Osteoblast (primary cell): ENCODE measurements at regions not wholly inside any gene's neighbourhood (a gene's known extent, or its start where the extent isn't known, plus 50 kb on each side); places are given as distances from the start of the nearest gene placed in this dataset. TPM values are rescaled to one million over a fixed set of nuclear protein-coding genes. Genes with fewer than 3 reads are reported as not detected.

ENCODE experiments used
- DNase-seq: peaks from one replicate; pipeline ENCODE4 v3.0.0; 2011; ENCODE audit warnings: low spot score, mixed read lengths; ENCODE audit not compliant: insufficient read length; ENCODE audit errors: missing footprints
- H2AFZ ChIP-seq: 2 replicates; pipeline ENCODE4 v1.6.0; 2011; ENCODE audit warnings: mild to moderate bottlenecking, low read length
- H3K27ac ChIP-seq: 2 replicates; pipeline ENCODE4 v1.5.1; 2011; ENCODE audit warnings: mild to moderate bottlenecking, low read depth, low read length, moderate library complexity
- H3K27me3 ChIP-seq: 2 replicates; pipeline ENCODE4 v1.6.0; 2012; ENCODE audit warnings: mild to moderate bottlenecking, control low read depth, inconsistent platforms, low read length, moderate library complexity; ENCODE audit not compliant: insufficient read depth
- H3K36me3 ChIP-seq: 2 replicates; pipeline ENCODE4 v1.5.1; 2011; ENCODE audit warnings: mild to moderate bottlenecking, low read length, control low read depth, moderate library complexity; ENCODE audit not compliant: insufficient read depth
- H3K4me1 ChIP-seq: 2 replicates; pipeline ENCODE4 v1.5.1; 2011; ENCODE audit warnings: mild to moderate bottlenecking, low read length, control low read depth, moderate library complexity; ENCODE audit not compliant: insufficient read depth
- H3K4me2 ChIP-seq: 2 replicates; pipeline ENCODE4 v1.6.0; 2011; ENCODE audit warnings: mild to moderate bottlenecking, low read length; ENCODE audit not compliant: insufficient read depth
- H3K4me3 ChIP-seq: fragments of 200-600 bp; sonication (generic); 3 replicates; pipeline ENCODE4 v1.5.1; 2012; ENCODE audit warnings: mild to moderate bottlenecking, low read length, inconsistent platforms; ENCODE audit not compliant: insufficient read depth
- H3K79me2 ChIP-seq: 2 replicates; pipeline ENCODE4 v1.6.0; 2012; ENCODE audit warnings: mild to moderate bottlenecking, low read length, control low read depth, inconsistent platforms; ENCODE audit not compliant: insufficient read depth
- H3K9me3 ChIP-seq: 2 replicates; pipeline ENCODE4 v1.5.1; 2011; ENCODE audit warnings: low read depth, low read length, control low read depth
- H4K20me1 ChIP-seq: 2 replicates; pipeline ENCODE4 v1.6.0; 2012; ENCODE audit warnings: mild to moderate bottlenecking, low read length, control low read depth; ENCODE audit not compliant: insufficient read depth
- CTCF ChIP-seq: IDR thresholded peaks from 2 replicates; pipeline ENCODE4 v1.5.1; 2011; ENCODE audit warnings: mild to moderate bottlenecking, low read depth, low read length, moderate library complexity; ENCODE audit errors: extremely low read depth
- small RNA-seq: library from RNA; depleted of rRNA; stranded (forward); fragments of <200 nt; gene quantifications from one replicate; pipeline ENCODE3, GENCODE V24; 2012

DNA sequence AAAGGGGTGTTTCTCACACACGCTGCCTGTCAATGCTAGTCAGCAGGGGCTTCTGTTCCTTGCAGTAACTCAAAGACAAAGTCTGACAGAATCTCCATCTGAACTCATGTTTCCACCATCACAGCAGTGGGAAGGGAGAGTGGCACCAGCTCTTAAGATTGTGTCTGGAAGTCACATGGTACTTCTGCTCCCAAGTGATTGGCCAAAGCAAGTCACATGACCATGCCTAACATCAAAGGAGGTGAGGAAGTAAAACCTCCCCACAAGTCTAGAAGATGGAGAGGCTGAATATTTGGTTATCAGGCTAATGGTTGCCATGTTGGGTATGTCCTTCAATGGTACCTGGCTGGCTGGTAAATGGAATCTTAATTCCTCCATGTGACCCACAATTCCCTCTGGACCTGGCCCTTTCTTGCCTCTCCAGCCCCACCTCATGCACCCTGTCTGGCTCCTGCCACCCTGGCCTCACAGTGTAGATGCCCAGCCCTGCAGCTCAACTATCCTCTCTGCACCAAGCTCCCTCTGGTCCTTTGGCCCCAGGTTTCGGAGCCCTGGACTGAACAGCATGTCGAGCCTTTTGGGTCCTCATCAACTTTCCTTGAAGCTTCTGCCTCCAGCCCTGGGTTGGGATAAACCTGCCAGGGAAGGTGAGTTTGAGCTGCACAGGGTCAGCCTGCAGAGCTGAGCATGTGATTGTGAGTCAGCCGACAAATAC lies 51.0 kb upstream of the PMEPA1 start:
- H4K20me1 ChIP-seq = no peaks in the 10 kb centered on the region
- H3K4me1 ChIP-seq = no peaks in the 10 kb centered on the region
- H3K4me2 ChIP-seq = no peak overlapping the region
- peaks cover 17% of the 10 kb centered on the region for H3K27me3 ChIP-seq
- no peaks in the 10 kb centered on the region for H3K36me3 ChIP-seq
- H3K4me3 ChIP-seq = no peak overlapping the region
- H3K27ac ChIP-seq = no peak overlapping the region
- H3K9me3 ChIP-seq = no peaks in the 10 kb centered on the region
- no peak for DNase-seq
- no peak for TF ChIP-seq CTCF
- H2AFZ ChIP-seq = no peak overlapping the region
- H3K79me2 ChIP-seq = no peaks in the 10 kb centered on the region

DNA sequence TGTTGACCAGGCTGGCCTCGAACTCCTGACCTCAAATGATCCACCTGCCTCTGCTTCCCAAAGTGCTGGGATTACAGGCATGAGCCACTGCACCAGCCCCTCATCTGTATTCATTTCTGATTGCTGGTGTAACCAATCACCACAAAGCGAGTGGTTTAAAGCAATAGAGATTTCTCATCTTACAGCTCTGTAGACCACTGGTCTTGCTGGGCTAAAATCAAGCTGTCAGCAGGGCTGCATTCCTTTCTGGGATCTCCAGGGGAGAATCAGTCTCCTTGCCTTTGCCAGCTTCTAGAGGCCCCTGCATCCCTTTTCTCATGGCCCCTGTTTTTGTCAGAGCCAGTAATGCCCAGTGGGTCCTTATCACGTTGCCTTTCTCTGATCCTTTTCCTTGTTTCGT lies 49.9 kb upstream of the PMEPA1 start:
- Histone ChIP-seq H3K4me1 (no peaks in the 10 kb centered on the region), H3K4me3 (no peak overlapping the region), H3K27me3 (peaks cover 20% of the 10 kb centered on the region), H2AFZ (no peak overlapping the region), H4K20me1 (no peaks in the 10 kb centered on the region), H3K27ac (no peak overlapping the region), H3K79me2 (no peaks in the 10 kb centered on the region), H3K36me3 (no peaks in the 10 kb centered on the region), H3K4me2 (no peak overlapping the region), H3K9me3 (no peaks in the 10 kb centered on the region)
- TF ChIP-seq CTCF = no peak
- no peak for DNase-seq

Small RNAs in the stretch of these regions (small RNA-seq; reads per million reads assigned to genes)
- gene MIR4532 = not detected
